Smooth muscle cell of the brain vasculature (primary cell): ENCODE measurements at regions not wholly inside any gene's neighbourhood (a gene's known extent, or its start where the extent isn't known, plus 50 kb on each side); places are given as distances from the start of the nearest gene placed in this dataset.

ENCODE experiments used
- DNase-seq: peaks from one replicate; pipeline ENCODE4 v3.0.0-alpha.2; 2012; ENCODE audit warnings: low read depth, low spot score

DNA sequence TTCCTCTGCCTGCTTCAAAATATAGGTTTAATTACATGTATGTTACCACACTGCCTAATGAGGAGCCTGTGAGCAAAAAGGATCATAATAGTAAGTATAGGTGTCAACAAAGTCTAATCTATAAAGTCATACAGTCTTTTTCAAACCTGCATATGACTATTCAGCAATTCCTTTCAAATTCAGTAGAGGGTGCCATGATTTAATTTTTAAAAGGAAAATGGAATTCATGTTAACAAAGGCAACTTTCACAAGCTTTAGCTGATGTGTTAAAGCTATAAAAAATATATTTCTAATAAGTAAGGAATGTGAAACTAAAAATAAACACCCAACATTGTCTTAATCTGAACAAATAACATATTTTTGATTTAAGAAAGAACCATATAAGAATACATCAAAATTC, 52.1 kb downstream of the MPP7 start:
- no peak for DNase-seq

- DNase-seq = no peak
Observed at GRCh38 chr10:28250358-28250757, 52.5 kb downstream of the MPP7 start.

GRCh38 chr10:28249512-28249911, 53.4 kb downstream of the MPP7 start:
- DNase-seq = no peak

- DNase-seq = no peak
Observed at GRCh38 chr10:28248092-28248491, 54.8 kb downstream of the MPP7 start.

GRCh38 chr10:28246023-28246422, 56.8 kb downstream of the MPP7 start:
- DNase-seq = no peak

GRCh38 chr10:28243923-28244322, 58.9 kb downstream of the MPP7 start:
- no peak for DNase-seq

- DNase-seq = no peak
Observed at GRCh38 chr10:28242555-28243204, 60.2 kb downstream of the MPP7 start.

DNA sequence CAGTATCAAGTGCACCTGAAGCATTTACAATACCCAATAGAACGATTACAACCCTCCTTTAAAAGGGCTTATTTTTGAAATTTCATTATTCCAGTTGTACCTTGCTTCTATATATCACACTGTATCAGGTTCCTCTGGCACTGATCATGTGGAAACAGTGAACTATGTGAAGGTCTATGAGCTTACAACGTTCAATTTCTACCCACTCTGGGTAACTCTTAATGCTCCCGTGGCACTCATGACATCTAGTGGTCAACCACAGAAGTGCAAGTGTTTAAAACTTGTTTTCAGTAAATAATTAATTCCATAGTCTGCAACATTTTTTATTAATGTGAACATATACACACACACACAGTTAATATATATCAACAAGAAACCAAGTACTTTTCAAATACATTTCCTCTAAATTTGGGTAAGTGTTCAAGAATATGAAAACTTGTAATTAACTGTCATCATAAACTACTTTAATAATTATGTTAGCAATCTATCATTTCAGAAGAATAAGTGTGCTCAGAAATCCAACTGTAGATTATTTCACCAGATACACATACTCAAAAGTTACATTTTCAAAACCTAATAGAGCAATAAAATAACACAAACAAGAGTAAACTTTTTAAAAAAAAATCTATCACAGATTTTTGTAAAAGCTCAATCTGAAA, 61.0 kb downstream of the MPP7 start:
- DNase-seq = peak; percentile 50

- DNase-seq = no peak
Observed at GRCh38 chr10:28240400-28240799, 62.5 kb downstream of the MPP7 start.

- no peak for DNase-seq
Observed at GRCh38 chr10:28236591-28236990, 66.3 kb downstream of the MPP7 start.

- no peak for DNase-seq
Observed at GRCh38 chr10:28220811-28221210, 82.1 kb downstream of the MPP7 start.

GRCh38 chr10:28219251-28219650, 83.6 kb downstream of the MPP7 start:
- DNase-seq = peak; percentile 4

- peak; percentile 7 for DNase-seq
Observed at GRCh38 chr10:28217848-28218247, 85.0 kb downstream of the MPP7 start.

GRCh38 chr10:28215930-28216329, 86.9 kb downstream of the MPP7 start:
- no peak for DNase-seq

GRCh38 chr10:28214219-28214618, 88.6 kb downstream of the MPP7 start:
- DNase-seq = no peak

DNA sequence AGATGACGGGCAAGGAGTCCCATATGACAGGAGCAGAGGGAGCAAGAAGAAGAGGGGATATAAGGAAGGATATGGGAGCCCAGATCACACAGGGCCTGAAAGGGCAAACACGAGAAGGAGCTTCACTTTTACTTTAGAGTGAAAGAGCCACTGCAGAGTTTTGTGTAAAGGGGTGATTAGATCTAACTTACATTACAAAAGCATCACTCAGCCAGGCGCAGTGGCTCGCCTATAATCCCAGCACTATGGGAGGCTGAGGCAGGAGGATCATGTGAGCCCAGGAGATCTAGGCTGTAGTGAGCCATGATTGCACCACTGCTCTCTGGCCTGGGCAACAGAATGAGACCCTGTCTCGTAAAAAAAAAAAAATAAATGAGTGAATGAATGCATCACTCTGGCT, 91.1 kb downstream of the MPP7 start:
- no peak for DNase-seq

DNA sequence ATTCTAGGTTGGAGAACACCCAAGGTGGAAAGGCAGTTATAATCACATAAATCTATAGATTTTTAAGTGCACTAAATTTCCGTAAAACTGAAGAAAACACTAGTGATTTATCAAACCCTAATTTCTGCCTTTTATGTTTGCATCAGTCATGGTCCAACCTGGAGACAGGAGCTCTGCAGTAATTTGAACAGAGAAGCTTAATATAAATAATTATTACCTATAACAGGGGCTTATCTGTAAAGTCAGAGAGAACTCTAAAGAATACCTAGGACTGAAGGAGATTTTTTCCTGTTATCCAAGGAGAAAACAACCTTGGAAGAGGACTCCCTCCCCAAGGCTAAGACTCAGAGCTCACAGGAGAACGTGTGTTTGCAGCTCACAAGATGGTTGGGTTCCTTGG, 95.1 kb downstream of the MPP7 start:
- DNase-seq = no peak

DNA sequence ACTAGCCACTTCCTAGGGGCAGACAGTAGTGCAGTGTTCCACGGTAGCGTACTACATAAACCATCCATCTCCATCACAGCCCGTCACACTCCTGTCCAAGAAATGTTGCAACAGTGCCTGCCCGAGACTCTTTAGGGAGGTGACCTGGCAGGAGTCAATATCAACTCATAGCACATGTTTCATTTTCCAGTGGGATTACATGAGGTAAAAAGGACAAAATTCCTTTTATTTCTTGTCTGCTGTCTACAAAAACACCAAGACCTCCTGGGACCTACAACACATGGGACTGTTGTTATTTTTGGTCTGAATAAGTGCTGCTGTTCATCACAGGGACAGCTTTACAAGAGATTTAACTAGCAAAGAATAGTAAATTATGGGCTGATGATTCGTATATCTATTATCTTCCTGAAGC, 99.9 kb downstream of the MPP7 start:
- no peak for DNase-seq

DNA sequence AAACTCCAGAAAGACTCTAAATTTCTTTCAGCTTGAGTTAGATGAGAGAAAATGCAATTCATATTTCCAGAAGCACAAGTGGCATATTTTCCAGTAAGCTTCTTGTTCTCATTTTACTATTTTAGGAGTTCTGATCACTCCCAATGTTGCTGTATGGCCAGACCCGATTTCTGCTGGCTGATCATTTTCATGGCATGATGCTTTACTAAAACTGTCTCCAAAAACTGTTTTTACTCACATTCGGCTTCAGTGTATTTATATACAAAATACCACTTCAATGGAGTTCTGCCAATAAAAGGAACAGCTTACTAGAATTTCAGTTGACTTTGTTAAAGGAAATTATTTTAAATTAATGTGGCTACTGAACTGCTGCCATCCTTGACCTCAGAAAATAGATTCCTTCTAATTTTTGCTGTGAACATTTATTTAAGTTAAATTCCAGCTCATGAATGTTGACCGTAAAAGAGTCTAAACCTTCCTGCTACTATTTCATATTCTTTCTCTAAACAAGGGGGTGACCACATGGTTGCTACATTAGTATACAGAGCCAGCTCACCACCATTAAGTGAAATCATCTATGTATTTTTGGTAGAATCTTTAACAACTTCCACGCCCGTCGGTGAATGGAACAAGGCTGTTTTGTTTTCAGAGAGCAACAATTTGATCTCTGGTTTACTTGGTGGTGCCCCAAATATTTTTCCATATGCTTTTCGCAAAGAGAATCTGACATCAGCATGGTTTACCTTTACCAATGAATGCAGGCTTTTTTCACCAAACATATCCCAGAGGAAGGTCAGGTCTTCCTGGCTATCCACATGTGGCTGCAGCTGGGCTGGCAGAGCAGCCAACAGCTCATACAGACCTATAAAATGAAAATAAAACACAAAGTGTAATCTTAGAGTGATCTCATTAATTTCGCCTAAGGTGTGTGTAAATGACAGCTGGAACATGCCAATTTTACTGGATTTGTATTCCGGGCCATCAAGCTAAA, 101.2 kb downstream of the MPP7 start:
- no peak for DNase-seq

GRCh38 chr10:28200775-28201174, 102.1 kb downstream of the MPP7 start:
- no peak for DNase-seq

DNA sequence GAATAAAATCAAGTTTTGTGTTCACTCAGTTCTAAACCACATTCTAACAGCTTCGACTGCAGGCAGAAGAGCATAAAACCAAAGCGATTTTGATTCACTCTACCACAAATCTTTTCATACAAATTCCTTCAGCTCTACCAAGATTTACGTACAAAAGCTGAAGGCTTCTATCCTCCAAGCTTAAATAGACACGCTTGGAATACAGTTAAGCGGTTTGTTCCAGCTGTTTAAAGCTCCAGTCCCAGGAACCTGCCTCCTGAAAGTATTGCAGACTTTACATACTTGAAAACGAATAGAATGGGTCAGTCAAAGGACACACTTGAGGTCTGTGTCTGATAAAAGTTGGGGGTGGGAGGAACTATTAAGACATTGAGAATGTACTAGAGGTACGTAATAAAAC, 102.9 kb downstream of the MPP7 start:
- DNase-seq = no peak

GRCh38 chr10:28190196-28190595, 112.7 kb downstream of the MPP7 start:
- no peak for DNase-seq
